GM23338 (cell line): ENCODE measurements at regions not wholly inside any gene's neighbourhood (a gene's known extent, or its start where the extent isn't known, plus 50 kb on each side); places are given as distances from the start of the nearest gene placed in this dataset.

Experiments used
- ATAC-seq: fragments of 200-7000 bp; cut with Tn5 transposase; 3 replicates; pipeline ENCODE4 v1.9.1; 2020
- DNase-seq: peaks from one replicate; pipeline ENCODE4 v3.0.0-alpha.2; 2015; ENCODE audit warnings: low spot score
- H2AFZ ChIP-seq: fragments of 200-600 bp; sonication (generic); 2 replicates; pipeline ENCODE4 v1.8.0; 2016; ENCODE audit warnings: antibody characterized with exemption, mild to moderate bottlenecking, moderate library complexity
- H3F3A ChIP-seq: fragments of 200-600 bp; sonication (generic); replicated peaks from 2 replicates; pipeline ENCODE4 v1.8.0; 2017; ENCODE audit warnings: antibody characterized with exemption, mixed run types, low read depth
- H3K27ac ChIP-seq: fragments of 200-600 bp; sonication (generic); 2 replicates; pipeline ENCODE4 v1.6.1; 2016; ENCODE audit warnings: low read depth
- H3K27me3 ChIP-seq: fragments of 200-600 bp; sonication (generic); 2 replicates; pipeline ENCODE4 v1.8.0; 2016; ENCODE audit warnings: mild to moderate bottlenecking, mixed run types, moderate library complexity; ENCODE audit not compliant: insufficient read depth
- H3K36me3 ChIP-seq: fragments of 200-600 bp; sonication (generic); 2 replicates; pipeline ENCODE4 v1.8.0; 2016; ENCODE audit warnings: mild to moderate bottlenecking; ENCODE audit not compliant: insufficient read depth
- H3K4me1 ChIP-seq: fragments of 200-600 bp; sonication (generic); 2 replicates; pipeline ENCODE4 v1.8.0; 2016; ENCODE audit warnings: mild to moderate bottlenecking, moderate library complexity; ENCODE audit not compliant: insufficient read depth
- H3K4me2 ChIP-seq: fragments of 200-600 bp; sonication (generic); 2 replicates; pipeline ENCODE4 v1.7.1; 2017; ENCODE audit warnings: mixed run types
- H3K4me3 ChIP-seq: fragments of 200-600 bp; sonication (generic); 2 replicates; pipeline ENCODE4 v1.6.1; 2016; ENCODE audit warnings: mixed run types
- H3K79me2 ChIP-seq: fragments of 200-600 bp; sonication (generic); replicated peaks from 2 replicates; pipeline ENCODE4 v1.8.0; 2017; ENCODE audit warnings: mild to moderate bottlenecking; ENCODE audit not compliant: insufficient read depth
- H3K9me2 ChIP-seq: fragments of 200-600 bp; sonication (generic); 2 replicates; pipeline ENCODE4 v1.8.0; 2017; ENCODE audit not compliant: insufficient read depth
- H4K20me1 ChIP-seq: fragments of 200-600 bp; sonication (generic); replicated peaks from 2 replicates; pipeline ENCODE4 v1.8.0; 2017; ENCODE audit warnings: mild to moderate bottlenecking; ENCODE audit not compliant: insufficient read depth
- H3K27ac Mint-ChIP-seq: 2 replicates; pipeline ENCODE4 v1.8.0; 2020; ENCODE audit warnings: inconsistent platforms, mild to moderate bottlenecking, moderate library complexity, mixed read lengths
- H3K27me3 Mint-ChIP-seq: 3 replicates; pipeline ENCODE4 v1.8.0; 2022; ENCODE audit warnings: low read depth, mild to moderate bottlenecking, moderate library complexity, mixed read lengths, inconsistent platforms; ENCODE audit not compliant: insufficient read depth, poor library complexity
- H3K36me3 Mint-ChIP-seq: 3 replicates; pipeline ENCODE4 v1.8.0; 2021; ENCODE audit warnings: low read depth, mild to moderate bottlenecking, inconsistent platforms, moderate library complexity, mixed read lengths
- H3K4me1 Mint-ChIP-seq: 3 replicates; pipeline ENCODE4 v1.8.0; 2020; ENCODE audit warnings: mild to moderate bottlenecking, inconsistent platforms, mixed read lengths
- H3K4me3 Mint-ChIP-seq: 3 replicates; pipeline ENCODE4 v1.8.0; 2021; ENCODE audit warnings: moderate library complexity, mild to moderate bottlenecking, inconsistent platforms, mixed read lengths
- H3K9me3 Mint-ChIP-seq: 3 replicates; pipeline ENCODE4 v1.8.0; 2020; ENCODE audit warnings: moderate library complexity, mild to moderate bottlenecking, inconsistent platforms, mixed read lengths
- CTCF ChIP-seq, 2 experiments: fragments of 200-600 bp in 1 of 2; sonication (generic) in 1 of 2; conservative IDR thresholded peaks; 2 replicates each; pipeline versions ENCODE4 v1.5.1 to v1.6.1; 2016 to 2017; ENCODE audit warnings: antibody characterized with exemption in 2 of 2, low read depth in 2 of 2, mild to moderate bottlenecking in 2 of 2, moderate library complexity in 1 of 2
- EZH2 ChIP-seq: fragments of 200-600 bp; sonication (generic); IDR thresholded peaks from one replicate; pipeline ENCODE4 v1.8.0; 2017; ENCODE audit warnings: antibody characterized with exemption, mild to moderate bottlenecking, low read depth; ENCODE audit not compliant: unreplicated experiment
- EZH2phosphoT487 ChIP-seq: fragments of 200-600 bp; sonication (generic); IDR thresholded peaks from one replicate; pipeline ENCODE4 v1.8.1; 2018; ENCODE audit warnings: antibody characterized with exemption; ENCODE audit not compliant: unreplicated experiment
- JUNB ChIP-seq: IDR thresholded peaks from one replicate; pipeline ENCODE4 v1.6.1; 2016; ENCODE audit warnings: antibody characterized with exemption; ENCODE audit not compliant: unreplicated experiment
- REST ChIP-seq: IDR thresholded peaks from one replicate; pipeline ENCODE4 v1.6.1; 2018; ENCODE audit warnings: antibody characterized with exemption; ENCODE audit not compliant: unreplicated experiment
- ZNF114 ChIP-seq: fragments of 250-450 bp; sonication (Bioruptor Pico); IDR thresholded peaks from 2 replicates; pipeline ENCODE4 v1.5.0; 2020; ENCODE audit warnings: mild to moderate bottlenecking, moderate library complexity
- ZNF331 ChIP-seq: fragments of 250-450 bp; sonication (Bioruptor Pico); IDR thresholded peaks from 2 replicates; pipeline ENCODE4 v1.5.0; 2020; ENCODE audit warnings: low read depth, mild to moderate bottlenecking, moderate library complexity
- ZNF462 ChIP-seq: fragments of 250-450 bp; sonication (Bioruptor Pico); IDR thresholded peaks from 2 replicates; pipeline ENCODE4 v1.5.0; 2020; ENCODE audit warnings: mild to moderate bottlenecking, moderate library complexity

- no peak overlapping the region for H3K27ac Mint-ChIP-seq
- DNase-seq (no peak), ATAC-seq (no peak)
- H4K20me1 ChIP-seq: no peaks in the 10 kb centered on the region
- H3K9me3 Mint-ChIP-seq: peaks cover 5% of the 10 kb centered on the region; the same call in 2 of the 3 replicates
- H3K79me2 ChIP-seq: no peaks in the 10 kb centered on the region
- TF ChIP-seq ZNF114 (CRISPR knock-in tag) (no peak), REST (no peak), JUNB (no peak), ZNF331 (CRISPR knock-in tag) (no peak), ZNF462 (no peak), EZH2phosphoT487 (no peak), CTCF (conservative IDR thresholded peaks at IDR 0.05; ENCODE audit: low read depth in 2 of 2) (peak in 1 of 2 experiments; percentile 10; a peak in 1 of 4 replicates), EZH2 (no peak)
- no peaks in the 10 kb centered on the region for H3F3A ChIP-seq
- H3K27me3 ChIP-seq: no peaks in the 10 kb centered on the region
- no peak overlapping the region for H3K4me2 ChIP-seq
- H3K4me1 ChIP-seq: peaks cover 19% of the 10 kb centered on the region
- no peaks in the 10 kb centered on the region for H3K9me2 ChIP-seq
- no peak overlapping the region for H2AFZ ChIP-seq
- no peak overlapping the region for H3K27ac ChIP-seq
- H3K36me3 Mint-ChIP-seq: no peaks in the 10 kb centered on the region
- no peak overlapping the region for H3K4me3 ChIP-seq
- no peaks in the 10 kb centered on the region for H3K36me3 ChIP-seq
- H3K4me3 Mint-ChIP-seq: no peak overlapping the region
- H3K27me3 Mint-ChIP-seq: no peaks in the 10 kb centered on the region
- peaks cover 10% of the 10 kb centered on the region for H3K4me1 Mint-ChIP-seq
Observed at GRCh38 chr18:59839931-59840685, 59.7 kb upstream of the PMAIP1 start.
